GM21360 (cell line): ENCODE measurements at regions not wholly inside any gene's neighbourhood (a gene's known extent, or its start where the extent isn't known, plus 50 kb on each side); places are given as distances from the start of the nearest gene placed in this dataset.

ENCODE experiments used
- ATAC-seq: cut with Tn5 transposase; IDR thresholded peaks from one replicate; pipeline ENCODE4 v1.9.1; 2021; ENCODE audit warnings: mild to moderate bottlenecking, moderate library complexity; ENCODE audit not compliant: unreplicated experiment

DNA sequence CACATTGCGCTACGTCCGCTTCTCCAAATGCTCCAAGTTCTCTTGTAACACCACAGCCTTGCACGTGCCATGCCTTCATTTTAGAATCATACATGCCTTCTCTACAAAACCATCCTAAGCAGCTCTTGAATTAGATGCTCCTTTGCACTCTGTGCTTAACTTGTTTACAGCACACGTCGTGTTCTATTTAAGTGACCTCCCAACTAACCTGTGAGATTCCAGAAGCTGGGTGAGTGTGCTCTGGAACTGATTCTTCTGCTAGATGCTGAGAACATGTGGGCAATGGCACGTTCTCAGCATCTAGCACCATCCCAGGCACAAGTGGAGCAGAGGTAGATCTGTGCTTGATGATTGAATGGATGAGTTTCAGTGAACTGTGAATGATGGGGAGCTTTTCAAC, 100.0 kb upstream of the NEDD9 start:
- ATAC-seq, result no peak

DNA sequence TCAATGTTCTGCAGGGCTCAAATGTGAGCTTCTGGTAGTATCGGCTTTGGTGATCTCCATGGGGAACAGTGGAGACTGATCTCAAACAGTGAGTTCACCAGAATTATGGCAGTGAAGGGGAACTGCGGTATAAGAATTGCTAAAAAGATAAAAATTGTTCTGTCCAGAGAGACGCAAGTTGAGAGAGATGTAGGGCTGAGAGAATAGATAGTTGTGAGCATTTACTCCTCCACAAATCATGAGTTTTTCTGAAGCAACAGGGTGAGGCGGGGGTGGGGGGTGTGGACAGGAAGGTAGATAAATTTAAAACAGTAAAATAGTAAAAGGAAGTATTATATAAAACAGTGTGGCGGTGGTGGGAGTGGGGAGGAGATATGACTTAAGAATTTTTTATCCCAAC, 98.6 kb upstream of the NEDD9 start:
- ATAC-seq, result no peak

DNA sequence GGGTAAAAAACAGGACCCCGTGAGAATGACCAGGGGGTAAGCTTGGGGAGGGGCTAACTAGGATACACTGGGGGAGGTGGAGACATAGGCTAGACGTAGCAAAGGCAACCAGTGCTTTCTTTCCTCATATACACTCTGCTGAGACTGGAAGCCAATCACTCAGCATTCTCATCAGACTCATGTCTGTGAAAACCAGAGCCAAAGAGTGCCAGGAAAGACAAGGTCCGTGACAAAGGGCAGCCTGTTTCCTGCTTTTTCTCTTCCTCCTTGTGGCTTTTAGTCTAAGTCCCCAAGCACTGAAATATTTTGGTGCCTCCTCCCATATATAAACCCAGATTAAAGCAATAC, 97.9 kb upstream of the NEDD9 start:
- no peak for ATAC-seq

DNA sequence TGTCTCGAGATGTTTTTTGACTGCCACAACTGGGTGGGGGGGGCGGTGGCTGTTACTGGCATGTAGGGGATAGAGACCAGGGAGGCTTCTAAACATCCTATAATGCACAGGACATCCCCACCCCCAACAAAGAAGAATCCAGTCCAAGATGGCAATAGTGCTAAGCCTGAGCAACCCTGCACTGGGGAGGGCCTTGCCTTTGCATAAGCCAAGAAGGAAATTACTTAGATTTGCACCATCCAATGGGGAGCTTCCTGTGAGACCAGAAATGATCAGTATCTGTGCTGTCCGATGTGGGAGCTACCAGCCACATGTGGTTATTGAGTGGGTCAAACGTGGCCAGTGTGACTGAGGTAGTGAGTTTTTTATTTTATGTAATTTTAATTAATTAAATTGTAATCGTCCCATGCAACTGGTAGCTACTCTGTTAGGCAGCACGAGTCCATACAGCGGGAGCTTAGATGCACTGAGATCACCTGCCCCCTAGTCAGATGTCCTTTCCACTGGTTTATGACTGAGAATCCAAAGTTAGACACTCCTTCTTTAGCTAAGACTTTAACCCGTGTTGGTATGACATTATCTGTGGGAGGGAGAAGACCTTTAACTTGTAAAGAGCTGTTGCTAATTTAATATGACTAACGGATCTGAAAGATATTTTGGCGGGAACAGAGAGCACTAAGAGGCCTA, 97.4 kb upstream of the NEDD9 start:
- no peak for ATAC-seq

DNA sequence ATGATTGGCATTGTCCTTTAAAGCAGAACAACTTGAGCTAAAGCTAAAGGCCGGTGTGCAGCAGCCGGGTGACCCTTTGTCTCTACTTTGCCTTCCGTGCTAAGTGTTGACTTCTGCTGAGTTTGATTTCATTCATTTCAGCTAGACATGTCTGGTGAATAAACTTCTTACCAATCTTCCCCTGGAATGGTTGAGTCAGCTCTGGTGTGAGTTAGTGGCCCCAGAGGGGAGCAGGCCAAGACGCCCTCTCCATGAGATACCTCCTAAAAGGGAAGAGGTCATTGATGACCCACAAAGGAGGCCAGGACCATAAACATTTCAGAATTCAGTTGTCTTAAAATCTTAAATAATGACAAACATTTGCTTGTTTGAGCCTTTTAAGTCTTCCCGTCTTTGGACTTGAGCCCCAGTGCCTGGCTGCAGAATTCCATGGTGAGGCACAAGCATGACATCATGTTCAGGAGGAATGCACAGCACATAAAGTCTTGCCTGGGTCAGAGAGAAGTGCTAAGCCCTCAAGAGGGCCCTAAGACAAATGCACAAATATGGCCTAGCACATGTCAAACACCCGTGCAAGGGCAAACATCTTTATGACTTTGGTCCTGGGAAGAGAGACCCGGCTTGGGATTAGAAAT, 96.3 kb upstream of the NEDD9 start:
- no peak for ATAC-seq

DNA sequence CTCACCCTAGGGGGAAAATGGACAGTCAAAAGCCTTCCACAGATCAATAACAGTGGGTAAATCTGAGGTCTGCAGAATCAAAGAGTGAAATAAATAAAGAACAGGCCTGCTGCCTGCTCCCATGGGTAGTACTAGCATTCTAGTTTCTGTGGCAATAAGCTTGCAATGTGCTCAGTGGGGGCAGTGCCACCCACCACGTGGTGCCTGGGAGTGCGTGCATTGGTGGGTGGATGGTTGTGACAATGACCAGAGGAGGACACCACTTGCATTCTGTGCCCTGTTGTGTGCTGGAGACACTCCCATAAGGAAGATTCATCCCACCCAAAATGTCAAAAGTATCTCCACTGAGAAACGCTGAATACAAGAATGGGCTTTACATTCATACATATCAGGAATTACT, 95.5 kb upstream of the NEDD9 start:
- ATAC-seq, result no peak

DNA sequence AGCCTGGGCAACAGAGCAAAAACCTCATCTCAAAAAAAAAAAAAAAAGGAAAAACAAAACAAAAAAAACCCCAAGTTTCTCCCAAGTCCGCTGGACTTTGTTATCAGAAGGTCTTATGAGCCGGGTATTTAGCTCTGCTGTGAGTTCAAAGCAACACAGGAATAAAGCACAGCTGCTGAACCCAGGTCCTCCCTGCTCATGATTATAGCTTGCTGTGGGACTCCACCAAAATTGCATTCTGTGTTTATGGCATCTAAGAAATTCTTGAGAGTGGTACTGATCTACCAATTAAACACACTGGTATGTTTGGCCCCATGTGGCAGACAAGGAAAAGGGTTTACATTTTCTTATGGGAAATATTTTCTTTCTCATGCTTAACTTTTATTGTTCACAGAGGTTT, 93.6 kb upstream of the NEDD9 start:
- ATAC-seq, result no peak

DNA sequence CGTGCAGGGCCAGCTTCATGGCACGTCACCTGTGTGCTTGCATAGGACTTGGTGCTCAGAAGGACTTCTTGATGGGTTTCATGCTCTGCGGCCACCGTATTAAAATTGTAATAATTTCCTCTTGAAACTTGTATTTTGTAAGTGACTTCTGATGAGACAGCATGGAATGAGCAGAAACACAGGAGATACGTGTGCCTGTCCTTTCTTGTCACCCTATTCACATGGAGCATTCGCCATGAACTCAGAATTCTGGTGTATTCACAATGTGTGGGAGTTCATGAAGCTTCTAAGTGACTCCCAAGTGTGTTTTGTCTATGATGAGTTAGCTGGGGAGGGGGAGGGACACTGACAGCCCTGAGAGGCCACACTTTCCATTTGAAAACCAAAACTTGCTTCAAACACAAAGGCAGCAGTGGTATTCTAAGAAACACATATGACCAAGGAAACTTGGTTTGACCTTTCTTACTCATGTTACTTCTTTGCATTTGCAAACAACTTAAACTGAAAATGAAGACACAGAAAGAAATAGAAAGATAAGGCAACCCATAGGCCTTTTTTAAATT, 92.1 kb upstream of the NEDD9 start:
- ATAC-seq, result peak; percentile 73

DNA sequence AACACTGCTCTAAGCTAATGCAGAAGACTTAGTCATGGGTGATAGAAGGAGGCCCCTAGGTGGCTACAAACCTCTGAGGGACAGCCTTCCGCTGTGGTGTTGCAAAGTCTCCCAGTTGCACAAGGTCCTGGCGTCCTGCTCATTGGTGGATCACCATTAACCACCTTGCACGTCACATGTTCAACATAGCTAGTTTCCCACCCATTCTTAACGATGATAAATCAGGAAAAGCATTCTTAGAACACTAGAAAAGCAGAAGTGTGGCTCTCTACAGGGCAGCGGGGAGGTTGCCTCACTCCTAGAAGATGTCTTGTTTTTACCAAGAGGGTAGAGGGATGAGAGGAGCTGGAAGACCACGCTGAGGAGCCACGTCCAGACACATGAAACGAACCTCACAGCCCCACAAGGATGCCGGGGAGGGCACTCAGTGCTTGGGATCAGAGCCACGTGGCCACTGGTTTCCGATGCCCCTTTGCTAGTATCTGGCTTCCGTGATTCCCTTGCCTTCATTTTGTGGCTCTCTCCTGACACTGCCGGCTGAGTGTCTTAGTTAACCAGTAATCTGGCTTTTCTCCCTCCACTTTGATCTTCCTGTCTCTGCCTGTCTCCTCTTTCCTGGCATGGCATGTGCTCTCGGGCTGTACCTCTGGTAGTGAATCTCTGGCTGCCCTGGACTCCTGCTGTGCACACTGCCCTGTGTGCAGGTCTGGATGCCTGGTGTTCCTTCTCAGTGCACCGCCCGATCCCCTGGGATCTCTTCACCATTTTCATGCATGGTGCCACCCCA, 91.4 kb upstream of the NEDD9 start:
- ATAC-seq, result no peak

DNA sequence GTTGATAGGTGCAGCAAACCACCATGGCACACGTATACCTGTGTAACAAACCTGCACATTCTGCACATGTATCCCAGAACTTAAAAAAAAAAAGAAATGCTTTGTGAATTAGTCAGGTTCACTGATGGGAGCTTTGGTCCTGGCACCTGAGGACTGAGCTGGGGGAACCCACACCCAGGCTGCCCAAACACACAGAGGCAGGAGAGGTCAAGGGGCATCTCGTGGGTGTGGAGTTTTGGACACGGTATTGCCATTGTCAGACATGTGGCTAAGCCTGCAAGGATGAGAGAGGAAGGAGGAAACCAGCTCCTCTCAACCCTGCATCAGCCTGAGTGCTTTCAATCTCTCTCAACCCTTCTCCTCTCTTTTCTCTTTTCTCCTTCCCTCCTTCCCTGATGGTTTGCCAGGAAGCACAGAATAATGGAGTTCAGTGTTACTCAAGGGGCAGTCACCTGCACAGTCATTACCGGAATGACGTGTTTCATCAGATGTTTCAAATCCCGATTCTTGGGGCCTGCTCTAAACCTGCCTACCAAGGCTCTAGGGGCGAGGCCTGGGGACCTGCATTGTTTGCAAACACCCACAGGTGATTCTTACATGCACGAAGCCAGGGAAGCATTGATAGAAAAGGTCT, 89.9 kb upstream of the NEDD9 start:
- ATAC-seq, result no peak

DNA sequence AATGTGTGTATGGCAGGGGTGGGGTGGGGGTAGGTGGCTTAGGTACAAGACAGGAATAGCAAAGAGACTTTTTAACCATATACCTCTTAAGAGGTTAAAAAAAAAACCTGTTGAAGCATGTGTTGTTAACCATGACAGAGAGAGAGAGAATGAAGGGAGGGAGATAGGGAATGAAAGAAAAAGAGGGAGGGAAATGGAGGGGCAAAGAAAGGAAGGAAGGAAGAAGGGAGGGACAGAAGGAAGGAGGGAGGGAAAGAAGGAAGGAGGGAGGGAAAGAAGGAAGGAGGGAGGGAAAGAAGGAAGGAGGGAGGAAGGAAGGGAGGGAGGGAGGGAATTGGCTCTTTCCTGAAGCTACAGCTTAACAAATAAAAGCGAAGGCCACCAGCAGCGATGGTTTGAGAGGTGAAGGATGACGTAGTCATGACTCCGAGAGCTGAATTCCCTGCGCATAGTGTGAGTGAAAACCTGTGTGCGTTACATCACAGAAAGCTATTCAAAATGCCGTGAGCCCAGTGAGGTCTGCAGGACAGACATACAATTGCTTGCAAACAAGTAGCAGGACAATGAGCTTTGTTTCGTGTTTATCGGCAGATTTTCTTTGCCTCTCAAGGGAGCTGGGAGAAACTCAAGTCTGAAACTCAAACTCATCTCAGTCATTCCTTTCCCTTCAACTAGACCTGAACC, 88.6 kb upstream of the NEDD9 start:
- ATAC-seq, result no peak

DNA sequence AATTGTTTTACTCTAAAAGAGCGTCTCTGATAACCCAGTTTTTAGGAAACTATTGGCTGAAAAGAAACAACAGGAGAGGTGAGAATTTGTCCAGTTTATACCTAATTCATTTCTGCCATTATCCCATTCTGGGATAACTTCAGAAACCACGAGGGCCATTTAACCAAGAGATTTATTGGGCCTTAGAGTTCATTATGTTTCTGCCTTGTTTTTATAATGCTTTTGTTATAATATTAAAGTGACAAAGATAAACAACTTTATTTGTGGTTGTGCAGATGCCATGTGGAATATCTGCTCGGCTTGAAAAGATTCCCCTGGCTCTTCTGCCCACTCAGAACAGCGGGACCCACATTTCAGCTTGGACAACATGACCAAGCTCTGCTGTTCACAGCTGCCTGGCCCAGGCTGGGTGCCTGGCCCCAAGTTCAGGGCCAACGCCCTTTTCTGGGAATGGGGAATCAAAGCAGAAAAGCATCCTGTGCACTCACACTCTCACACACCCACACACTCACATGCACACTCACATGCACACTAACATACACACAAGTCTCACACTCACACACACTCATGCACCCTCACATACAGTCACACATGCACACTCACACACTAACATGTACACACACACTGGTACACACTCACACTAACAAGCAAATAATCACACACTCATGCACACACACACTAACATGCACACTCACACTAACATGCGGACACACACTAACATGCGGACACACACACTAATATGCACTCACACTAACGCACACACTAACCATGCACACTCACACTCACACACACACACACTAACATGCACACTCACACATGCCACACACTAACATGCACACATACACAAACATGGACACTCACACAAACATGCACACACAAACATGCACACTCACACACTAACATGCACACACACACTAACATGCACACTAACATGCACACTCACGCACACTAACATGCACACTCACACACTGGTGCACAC, 86.7 kb upstream of the NEDD9 start:
- no peak for ATAC-seq

DNA sequence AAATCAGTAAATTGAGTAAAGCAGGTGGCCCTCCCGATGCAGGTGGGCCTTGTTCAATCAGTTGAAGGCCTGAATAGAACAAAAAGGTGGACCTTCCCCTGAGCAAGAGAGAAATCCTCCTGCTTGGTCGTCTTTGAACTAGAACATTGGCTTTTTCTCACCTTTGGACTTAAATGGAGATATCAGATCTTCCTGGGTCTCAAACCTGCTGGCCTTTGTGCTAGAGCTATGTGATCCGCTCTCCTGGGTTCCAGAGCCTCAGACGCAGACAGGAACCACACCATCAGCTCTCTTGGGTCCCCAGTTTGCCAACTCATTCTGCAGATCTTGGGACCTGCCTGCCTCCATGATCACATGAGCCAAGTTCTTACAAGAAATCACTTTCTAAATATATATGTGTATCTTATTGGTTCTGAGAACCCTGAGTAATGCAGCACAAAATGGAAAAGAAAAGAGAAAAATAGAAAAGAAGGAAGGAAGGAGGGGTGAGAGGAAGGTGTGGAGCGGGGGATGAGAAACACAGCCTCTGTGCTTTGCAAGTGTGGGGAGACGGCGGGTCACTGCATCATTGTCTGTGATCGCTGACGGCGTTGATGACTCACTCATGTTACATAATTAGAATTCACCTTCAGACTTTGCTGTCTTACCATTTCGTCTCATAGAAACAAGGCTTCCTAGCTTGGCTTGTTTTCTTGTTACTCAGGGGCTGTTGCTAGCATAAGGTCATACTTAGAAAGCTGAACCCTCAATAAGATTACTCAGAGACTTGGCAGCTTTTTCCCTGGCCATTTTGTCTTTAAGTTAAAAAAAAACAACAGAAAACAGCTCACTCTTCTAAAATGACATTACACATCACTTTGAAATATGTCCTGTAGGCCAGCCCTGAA, 85.7 kb upstream of the NEDD9 start:
- ATAC-seq, result peak; percentile 84

DNA sequence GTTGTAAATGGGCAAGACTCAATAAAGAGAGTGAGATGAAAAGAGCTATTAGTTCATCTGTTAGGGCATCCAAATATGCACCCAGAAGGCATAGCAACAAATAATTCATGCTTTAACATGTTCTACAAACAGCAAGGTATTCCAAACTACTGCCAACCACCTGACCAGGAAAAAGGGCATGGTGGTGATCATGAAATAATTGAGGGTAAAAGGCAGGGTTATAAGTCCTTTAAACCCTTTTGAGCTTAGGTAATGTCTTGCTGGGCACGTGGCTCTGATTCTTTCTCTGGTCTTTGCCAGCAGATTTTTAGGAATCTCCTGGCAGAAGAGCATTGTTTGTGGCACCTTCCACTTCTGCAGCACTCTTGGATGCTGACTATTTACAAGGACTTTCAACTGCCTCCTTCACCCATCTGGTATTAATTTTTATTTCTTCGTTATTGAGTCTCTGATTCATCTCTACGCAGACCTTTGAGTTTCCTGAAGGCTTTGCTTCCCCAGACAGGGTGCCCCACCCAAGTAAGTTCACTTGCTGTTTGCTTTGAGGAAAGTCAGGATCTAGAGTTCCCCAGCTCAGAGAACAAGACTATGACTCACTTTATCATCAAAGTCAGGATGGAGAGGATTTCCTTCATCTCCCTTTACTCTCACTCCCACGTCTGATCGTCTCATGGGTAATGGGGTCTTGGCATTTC, 83.4 kb upstream of the NEDD9 start:
- no peak for ATAC-seq

DNA sequence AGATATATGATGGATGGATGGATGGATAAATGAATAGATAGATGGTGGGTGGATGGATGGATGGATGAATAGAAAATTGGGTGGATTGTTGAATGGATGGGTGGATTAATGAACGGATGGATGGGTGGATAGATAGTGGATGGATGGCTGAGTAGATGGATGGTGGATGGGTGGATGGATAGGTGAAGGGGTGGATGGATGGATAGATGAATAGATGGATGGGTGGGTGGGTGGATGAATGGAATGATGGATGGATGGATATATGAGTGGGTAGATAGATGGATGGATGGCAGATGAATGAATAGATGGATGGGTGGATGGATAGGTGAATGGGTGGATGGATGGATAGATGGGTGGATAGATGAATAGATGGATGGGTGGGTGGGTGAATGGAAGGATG, 80.7 kb upstream of the NEDD9 start:
- ATAC-seq, result no peak

DNA sequence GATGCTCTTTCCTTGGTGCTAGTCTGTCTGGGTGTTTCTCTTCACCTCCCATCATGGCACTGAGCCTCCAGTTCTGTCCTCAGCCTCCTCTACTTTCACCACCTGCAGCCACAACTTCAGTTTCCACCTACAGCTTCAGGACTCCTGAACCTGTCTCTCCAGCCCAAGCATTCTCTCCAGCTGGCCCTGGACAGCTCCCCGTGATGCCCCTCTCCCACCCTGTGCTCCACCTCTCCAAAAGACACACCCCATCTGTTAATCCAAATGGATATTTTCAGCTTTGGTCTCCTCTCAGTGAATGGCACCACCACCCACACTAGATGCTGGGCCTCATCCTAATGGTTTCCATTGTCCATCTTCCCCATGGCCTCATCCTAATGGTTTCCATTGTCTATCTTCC, 79.5 kb upstream of the NEDD9 start:
- no peak for ATAC-seq

DNA sequence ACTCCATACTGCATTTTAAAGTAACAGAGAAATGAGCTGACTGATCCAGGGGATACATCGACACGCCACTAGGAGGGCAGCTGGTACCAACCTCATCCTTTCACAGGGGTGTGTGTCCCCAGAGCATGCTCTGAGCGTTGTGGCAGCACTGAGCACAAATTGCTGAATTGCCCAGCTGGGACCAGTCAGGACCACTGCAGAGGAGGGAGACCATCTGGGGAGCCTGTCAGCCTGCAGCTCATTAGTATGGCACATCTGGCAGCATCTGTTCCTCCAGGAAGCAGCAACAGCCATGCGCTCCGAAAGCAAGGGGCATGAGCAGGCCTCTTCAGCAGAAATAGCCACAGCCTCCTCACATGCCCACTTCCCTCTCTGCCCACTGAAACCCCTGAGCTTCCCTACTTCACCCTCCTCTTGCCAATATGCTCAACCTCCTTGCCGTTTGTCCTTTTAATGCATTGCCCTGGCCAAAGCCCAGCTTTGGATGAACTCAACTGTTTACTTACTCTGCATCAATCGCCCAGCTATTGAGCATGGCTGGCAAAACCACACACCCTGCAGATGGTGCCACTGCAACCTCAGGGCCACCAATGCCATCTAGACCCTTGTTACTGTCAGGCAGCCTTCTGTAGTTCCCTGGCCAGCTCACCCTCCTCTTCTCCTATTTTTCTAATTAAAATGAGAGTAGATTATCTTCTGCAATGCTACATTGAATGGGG, 77.6 kb upstream of the NEDD9 start:
- ATAC-seq, result no peak

DNA sequence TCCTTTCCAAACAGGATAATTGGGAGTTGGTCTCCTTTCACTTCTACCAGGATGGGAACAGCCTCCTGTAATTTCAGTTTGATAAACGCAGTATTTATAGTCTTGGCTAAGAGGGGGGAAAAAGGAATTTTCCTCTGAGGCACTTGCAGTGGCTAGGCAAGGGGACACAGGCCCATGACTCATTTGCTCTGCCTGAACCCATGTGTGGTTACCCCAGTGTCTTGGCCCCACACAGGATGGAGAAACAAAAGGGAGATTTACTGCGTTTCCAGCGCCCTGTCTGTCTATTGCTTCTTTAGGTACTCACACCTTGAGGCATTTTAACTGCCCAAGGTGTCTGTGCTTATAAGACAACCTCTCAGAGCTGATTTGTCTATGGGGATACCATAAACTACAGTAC, 74.8 kb upstream of the NEDD9 start:
- no peak for ATAC-seq
